HG03521 (cell line): ENCODE measurements at regions not wholly inside any gene's neighbourhood (a gene's known extent, or its start where the extent isn't known, plus 50 kb on each side); places are given as distances from the start of the nearest gene placed in this dataset.

Source experiments
- ATAC-seq: cut with Tn5 transposase; IDR thresholded peaks from one replicate; pipeline ENCODE4 v1.9.1; 2021; ENCODE audit warnings: mild to moderate bottlenecking, moderate library complexity; ENCODE audit not compliant: unreplicated experiment

DNA sequence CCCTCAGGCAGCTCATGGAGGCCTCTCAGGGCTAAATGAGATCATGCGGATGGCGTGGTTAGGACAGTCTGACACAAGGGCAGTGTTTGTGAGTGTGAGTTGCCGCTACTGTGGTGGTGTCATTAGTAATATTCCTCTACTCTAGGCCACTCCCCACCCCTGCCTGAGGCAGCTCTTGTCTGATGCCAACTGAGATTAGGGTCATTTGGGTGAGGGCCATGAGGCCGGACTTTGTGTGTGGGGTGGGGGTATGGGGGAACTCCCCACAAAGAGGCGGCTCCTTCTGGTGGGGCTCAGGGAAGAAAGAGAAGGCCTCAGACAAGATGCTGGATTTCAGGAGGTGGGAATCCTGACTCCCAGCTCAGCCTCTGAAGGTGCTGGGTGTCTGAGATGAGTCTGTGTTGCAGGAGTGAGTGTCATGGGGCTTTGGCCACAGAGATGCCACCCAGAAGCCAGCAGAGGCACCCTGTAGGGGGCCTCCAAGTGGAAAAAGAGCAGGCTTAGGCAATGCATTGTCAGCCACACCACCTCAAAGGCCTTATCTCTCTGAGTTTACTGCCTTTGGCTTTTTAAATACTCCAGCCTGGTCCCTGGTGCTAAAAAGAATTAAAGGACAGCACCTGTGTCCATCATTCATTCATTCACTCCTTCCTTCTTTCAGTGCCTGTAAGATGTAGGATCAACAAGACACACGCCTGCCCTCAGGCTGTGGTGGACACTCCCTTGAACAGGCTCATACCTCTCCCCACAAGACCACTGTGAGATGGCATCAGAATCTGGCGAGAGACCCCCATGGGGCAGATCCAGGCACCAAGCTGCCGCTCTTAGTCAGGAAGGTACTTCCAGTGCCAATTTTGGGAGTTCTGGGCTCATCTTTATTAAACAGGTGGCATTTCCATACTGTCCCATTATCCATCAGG lies 175.2 kb downstream of the MRPL14 start:
- ATAC-seq, result no peak

DNA sequence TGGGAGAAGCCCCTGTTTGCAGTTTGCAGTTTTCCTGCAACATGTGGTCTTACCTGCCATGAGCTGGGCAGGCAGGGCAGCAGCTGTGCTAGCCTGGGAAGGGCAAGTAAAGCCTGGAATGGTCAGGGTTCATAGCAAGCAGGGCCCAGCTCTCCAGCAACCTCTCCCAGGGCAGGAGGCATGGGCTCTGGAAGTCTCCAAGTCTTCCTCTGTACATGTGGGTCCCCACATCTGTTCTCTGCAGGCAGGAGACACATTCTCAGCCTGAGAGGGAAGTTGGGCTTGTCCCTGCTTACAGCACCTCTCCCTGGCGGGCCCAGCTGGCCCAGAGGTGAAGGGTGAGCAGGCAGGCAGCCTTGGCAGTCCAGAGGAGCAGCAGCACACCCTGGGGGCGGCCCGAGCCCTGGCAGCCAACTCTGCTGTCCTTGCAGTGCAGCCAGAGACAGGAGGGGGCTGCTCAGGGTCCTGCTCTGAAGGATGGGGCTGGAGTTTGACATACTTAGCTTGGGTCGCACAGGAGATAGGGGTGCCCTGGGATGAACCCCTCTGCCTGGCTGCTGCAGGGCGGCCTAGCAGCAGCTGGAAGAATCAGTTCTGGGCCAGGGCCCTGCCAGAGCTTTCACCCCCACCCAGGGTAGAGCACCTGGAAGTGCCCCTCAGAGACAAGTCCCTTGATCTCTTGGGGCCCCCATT lies 176.0 kb downstream of the MRPL14 start:
- no peak for ATAC-seq

- ATAC-seq, result no peak
Observed at GRCh38 chr6:43950731-43951062, 176.6 kb downstream of the MRPL14 start.

GRCh38 chr6:43950051-43950605 lies 177.1 kb downstream of the MRPL14 start:
- ATAC-seq, result no peak

GRCh38 chr6:43949551-43949991 lies 177.7 kb downstream of the MRPL14 start:
- ATAC-seq, result no peak

GRCh38 chr6:43948527-43949485 lies 178.4 kb downstream of the MRPL14 start:
- ATAC-seq, result no peak

DNA sequence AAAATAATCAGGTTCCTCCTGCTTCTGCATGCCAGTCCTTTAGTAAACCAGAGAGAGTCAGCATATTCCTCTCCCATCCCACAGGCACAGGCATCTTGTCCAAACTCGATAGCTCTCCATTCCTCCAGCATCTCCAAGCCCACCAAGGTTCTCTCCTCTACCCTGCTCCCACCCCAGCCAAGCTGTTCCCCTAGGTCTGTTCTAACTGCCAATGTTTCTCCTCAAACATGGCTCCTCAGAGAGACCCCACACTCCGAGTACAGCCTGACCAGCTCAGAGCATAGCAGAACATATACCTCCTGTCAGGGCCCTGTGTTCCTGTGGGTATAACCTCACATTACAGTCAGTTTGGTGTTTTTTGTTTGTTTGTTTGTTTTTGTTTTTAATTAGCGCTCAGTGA lies 177.8 kb downstream of the VEGFA start:
- no peak for ATAC-seq

GRCh38 chr6:43946641-43947363 lies 176.8 kb downstream of the VEGFA start:
- no peak for ATAC-seq

DNA sequence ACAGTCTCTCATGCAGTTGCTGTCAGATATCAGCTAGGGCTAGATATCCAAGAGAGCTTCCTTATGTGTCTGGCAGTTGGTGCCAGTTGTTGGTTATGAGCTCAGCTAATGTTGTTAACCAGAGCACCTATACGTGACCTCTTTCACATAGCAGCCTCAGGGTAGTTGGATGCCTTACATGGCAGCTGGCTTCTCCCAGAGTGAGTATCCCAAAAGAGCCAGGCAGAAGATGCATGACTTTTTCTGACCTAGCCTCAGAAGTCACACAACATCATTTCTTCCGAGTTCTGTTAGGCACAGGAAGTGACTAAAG lies 175.7 kb downstream of the VEGFA start:
- no peak for ATAC-seq

- ATAC-seq, result no peak
Observed at GRCh38 chr6:43944908-43945767, 175.1 kb downstream of the VEGFA start.

- ATAC-seq, result no peak
Observed at GRCh38 chr6:43943781-43944250, 173.8 kb downstream of the VEGFA start.

- ATAC-seq, result no peak
Observed at GRCh38 chr6:43943099-43943766, 173.2 kb downstream of the VEGFA start.

DNA sequence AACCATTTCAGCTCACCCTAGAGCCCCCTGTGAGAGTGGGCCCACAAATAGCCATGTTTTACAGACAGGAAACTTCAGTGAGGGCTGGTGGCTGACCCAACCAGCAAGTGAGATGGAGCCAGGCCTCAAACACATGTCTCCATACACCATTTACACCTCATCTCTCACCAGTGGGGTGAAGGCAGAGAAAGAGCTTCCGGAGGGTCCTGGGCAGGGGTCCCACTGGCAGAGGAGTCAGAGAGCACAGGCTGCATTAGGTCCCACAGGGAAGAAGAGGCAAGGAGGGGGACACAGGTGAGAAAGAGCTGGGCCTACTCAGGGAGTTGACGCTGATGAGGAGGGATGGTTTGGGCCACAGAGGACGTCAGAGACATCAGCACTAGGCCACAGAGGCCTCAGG lies 172.6 kb downstream of the VEGFA start:
- ATAC-seq, result no peak

- ATAC-seq, result no peak
Observed at GRCh38 chr6:43942011-43942442, 172.0 kb downstream of the VEGFA start.

DNA sequence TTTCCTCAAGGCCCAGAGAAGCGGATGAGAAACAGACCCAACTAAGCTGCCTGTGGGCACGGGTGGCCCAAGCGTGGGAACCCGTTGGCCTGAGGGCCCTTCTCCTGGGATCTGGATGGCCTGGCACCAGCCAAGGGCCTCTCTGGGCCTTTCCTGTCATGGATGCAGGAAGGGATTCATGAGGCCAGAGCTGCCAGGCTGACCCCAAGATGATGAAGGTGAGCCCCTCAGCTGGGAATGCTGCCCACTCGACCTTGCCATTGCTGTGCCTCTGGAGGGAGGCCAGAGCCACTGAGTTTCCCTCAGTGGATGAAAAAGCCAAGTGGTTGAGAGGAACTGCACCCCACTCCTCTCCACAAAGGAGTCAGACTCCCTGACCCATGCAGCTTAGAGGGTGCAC lies 171.2 kb downstream of the VEGFA start:
- no peak for ATAC-seq

GRCh38 chr6:43940393-43941087 lies 170.5 kb downstream of the VEGFA start:
- ATAC-seq, result no peak

DNA sequence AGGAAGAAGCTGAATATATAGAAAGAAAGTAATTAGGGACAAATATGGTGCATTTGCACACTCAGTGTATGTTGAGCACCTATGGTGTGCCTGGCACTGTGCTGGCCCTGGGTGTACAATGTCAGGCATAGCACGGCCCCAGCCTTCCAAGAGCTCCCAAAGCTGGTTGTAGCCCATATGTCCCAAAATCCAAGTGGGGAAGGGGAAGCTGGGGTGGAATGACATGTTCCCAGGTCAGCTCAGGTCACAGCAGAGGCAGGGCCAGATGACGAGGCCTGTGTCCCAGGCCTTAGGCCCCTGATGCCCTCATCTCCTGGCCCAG lies 170.0 kb downstream of the VEGFA start:
- no peak for ATAC-seq
